IMR-90 (cell line): ENCODE measurements at regions not wholly inside any gene's neighbourhood (a gene's known extent, or its start where the extent isn't known, plus 50 kb on each side); places are given as distances from the start of the nearest gene placed in this dataset.

Source experiments
- ATAC-seq: fragments of 200-7000 bp; cut with Tn5 transposase; 2 replicates; pipeline ENCODE4 v1.9.1; 2020; ENCODE audit warnings: low read depth, mild to moderate bottlenecking, moderate library complexity
- BruUV-seq: library from RNA; stranded (reverse); fragments of 400-500 nt; replicated peaks from 2 replicates; lab custom pipeline; 2021; lab: Mats Ljungman, UMichigan
- CTCF ChIA-PET: fragments of 300-600 bp; formaldehyde crosslinking; extraction: SDS; loops from one replicate; lab custom pipeline; 2021; ENCODE audit warnings: antibody characterized with exemption; lab: Yijun Ruan, JAX
- POLR2A ChIA-PET: fragments of 300-600 bp; sonication (Branson Sonifier 250); formaldehyde crosslinking; loops from one replicate; lab custom pipeline; 2022; ENCODE audit warnings: antibody characterized with exemption; ENCODE audit not compliant: unreplicated experiment; lab: Charles Lee
- DNase-seq: peaks from one replicate; pipeline ENCODE4 v3.0.0; 2013
- H2AFZ ChIP-seq: replicated peaks from 2 replicates; pipeline ENCODE3; 2013; ENCODE audit warnings: low read length, mild to moderate bottlenecking; ENCODE audit not compliant: poor library complexity
- H2AK5ac ChIP-seq: 2 replicates; pipeline ENCODE4 v1.6.1; 2013; ENCODE audit warnings: low read depth, low read length, inconsistent platforms
- H2AK9ac ChIP-seq: replicated peaks from 2 replicates; pipeline ENCODE3; 2013; ENCODE audit warnings: mild to moderate bottlenecking, low read depth, low read length, moderate library complexity; ENCODE audit not compliant: poor library complexity
- H2BK120ac ChIP-seq: 2 replicates; pipeline ENCODE4 v1.6.1; 2013; ENCODE audit warnings: low read depth, low read length, inconsistent platforms
- H2BK15ac ChIP-seq: 3 replicates; pipeline ENCODE4 v1.6.1; 2013; ENCODE audit warnings: low read depth, low read length, inconsistent platforms
- H2BK20ac ChIP-seq: 2 replicates; pipeline ENCODE4 v1.6.1; 2013; ENCODE audit warnings: low read depth, mild to moderate bottlenecking, inconsistent platforms, low read length, moderate library complexity
- H2BK5ac ChIP-seq: 2 replicates; pipeline ENCODE4 v1.6.1; 2013; ENCODE audit warnings: mild to moderate bottlenecking, low read depth, low read length, inconsistent platforms; ENCODE audit not compliant: poor library complexity, severe bottlenecking
- H3K14ac ChIP-seq: replicated peaks from 2 replicates; pipeline ENCODE4 v1.6.1; 2013; ENCODE audit warnings: low read depth, low read length, inconsistent platforms
- H3K18ac ChIP-seq: 2 replicates; pipeline ENCODE4 v1.6.1; 2013; ENCODE audit warnings: low read depth, low read length, control low read depth
- H3K23ac ChIP-seq: 2 replicates; pipeline ENCODE4 v1.6.1; 2013; ENCODE audit warnings: low read depth, low read length, inconsistent platforms
- H3K27ac ChIP-seq: 2 replicates; pipeline ENCODE4 v1.5.1; 2013; ENCODE audit warnings: mild to moderate bottlenecking, control low read depth, low read length; ENCODE audit not compliant: insufficient read depth
- H3K27me3 ChIP-seq: 2 replicates; pipeline ENCODE4 v1.6.1; 2013; ENCODE audit warnings: low read length; ENCODE audit not compliant: control insufficient read depth, insufficient read depth
- H3K36me3 ChIP-seq: 2 replicates; pipeline ENCODE4 v1.6.1; 2013; ENCODE audit warnings: low read length, mixed read lengths; ENCODE audit not compliant: control insufficient read depth, insufficient read depth
- H3K4ac ChIP-seq: 2 replicates; pipeline ENCODE4 v1.6.1; 2013; ENCODE audit warnings: low read depth, low read length, inconsistent platforms
- H3K4me1 ChIP-seq: 2 replicates; pipeline ENCODE4 v1.6.1; 2013; ENCODE audit warnings: low read length, mixed read lengths; ENCODE audit not compliant: control insufficient read depth, insufficient read depth
- H3K4me2 ChIP-seq: 2 replicates; pipeline ENCODE4 v1.6.1; 2013; ENCODE audit warnings: low read depth, mild to moderate bottlenecking, control low read depth, low read length, moderate library complexity
- H3K4me3 ChIP-seq: 2 replicates; pipeline ENCODE4 v1.5.1; 2013; ENCODE audit warnings: low read depth, mild to moderate bottlenecking, control low read depth, low read length, moderate library complexity; ENCODE audit not compliant: insufficient read depth
- H3K56ac ChIP-seq: 2 replicates; pipeline ENCODE4 v1.6.1; 2013; ENCODE audit warnings: low read length, inconsistent platforms; ENCODE audit not compliant: insufficient read depth; ENCODE audit errors: extremely low read depth
- H3K79me1 ChIP-seq, 2 experiments: 2 replicates each; pipeline ENCODE4 v1.6.1; 2013; ENCODE audit warnings: low read length in 2 of 2, inconsistent platforms in 1 of 2, low read depth in 1 of 2
- H3K9ac ChIP-seq: 2 replicates; pipeline ENCODE4 v1.6.1; 2013; ENCODE audit warnings: low read depth, low read length, control low read depth
- H3K9me1 ChIP-seq: 2 replicates; pipeline ENCODE4 v1.6.1; 2013; ENCODE audit warnings: low read length, inconsistent platforms; ENCODE audit not compliant: insufficient read depth
- H3K9me3 ChIP-seq: 2 replicates; pipeline ENCODE4 v1.6.1; 2013; ENCODE audit warnings: low read length; ENCODE audit not compliant: control insufficient read depth, insufficient read depth
- H4K20me1 ChIP-seq: 2 replicates; pipeline ENCODE4 v1.6.1; 2013; ENCODE audit warnings: low read length, inconsistent platforms; ENCODE audit not compliant: insufficient read depth
- H4K5ac ChIP-seq: 2 replicates; pipeline ENCODE4 v1.6.1; 2013; ENCODE audit warnings: mild to moderate bottlenecking, low read depth, low read length, control low read depth
- H4K8ac ChIP-seq, 2 experiments: 2 replicates each; pipeline ENCODE4 v1.6.1; 2013; ENCODE audit warnings: low read depth in 2 of 2, low read length in 2 of 2, control low read depth in 1 of 2, inconsistent platforms in 1 of 2
- H4K91ac ChIP-seq: 2 replicates; pipeline ENCODE4 v1.6.1; 2013; ENCODE audit warnings: low read depth, low read length, inconsistent platforms; ENCODE audit not compliant: insufficient read depth
- BHLHE40 ChIP-seq: fragments of 150-350 bp; IDR thresholded peaks from 2 replicates; pipeline ENCODE4 v1.6.1; 2016; ENCODE audit warnings: mild to moderate bottlenecking, low read depth, low read length
- CTCF ChIP-seq: conservative IDR thresholded peaks from 2 replicates; pipeline ENCODE4 v1.5.1; 2012; ENCODE audit warnings: mild to moderate bottlenecking, low read depth, low read length, improper control_type of control experiment
- ELK1 ChIP-seq: fragments of 150-350 bp; IDR thresholded peaks from 2 replicates; pipeline ENCODE4 v1.6.1; 2016; ENCODE audit warnings: low read depth, mild to moderate bottlenecking, low read length, moderate library complexity, borderline replicate concordance
- WGBS, 2 experiments: methylation state at CpG; one replicate each; pipeline versions ENCODE4 v1.1.5 to v1.1.7; 2013; ENCODE audit warnings: missing lambda C conversion rate in 2 of 2; ENCODE audit not compliant: insufficient read length in 1 of 2; ENCODE audit errors: extremely low coverage in 2 of 2; 5-methylcytosine and 5-hydroxymethylcytosine counted together
- dilution Hi-C: fragments of 300-500 bp; cut with HindIII; formaldehyde crosslinking; loops from one replicate; pipeline ENCODE4 v1.14.3; 2018; ENCODE audit warnings: low sequenced_read_pairs; ENCODE audit not compliant: unreplicated experiment
- in situ Hi-C: fragments of 300-500 bp; cut with MboI; formaldehyde crosslinking; loops from 3 replicates; pipeline ENCODE4 v1.14.3; 2019; ENCODE audit warnings: low sequenced_read_pairs, inconsistent platforms, mixed read lengths
- intact Hi-C: fragments of 100-400 bp; cut with micrococcal nuclease; formaldehyde crosslinking; loops from 2 replicates; pipeline ENCODE4 v1.10.0; 2022

GRCh38 chr14:39948235-39948634 lies 516.0 kb upstream of the FBXO33 start:
- BruUV-seq: no TSS peak
- Histone ChIP-seq H3K14ac (no peak overlapping the region), H2BK20ac (no peak overlapping the region), H4K8ac (no peak overlapping the region), H3K4me1 (no peaks in the 10 kb centered on the region), H3K9me1 (no peaks in the 10 kb centered on the region), H4K91ac (no peak overlapping the region), H3K9ac (no peak overlapping the region), H3K4me3 (no peak overlapping the region), H3K18ac (no peak overlapping the region), H2BK120ac (no peak overlapping the region), H2AFZ (no peak overlapping the region), H3K79me1 (no peaks in the 10 kb centered on the region), H3K27me3 (no peaks in the 10 kb centered on the region), H3K36me3 (no peaks in the 10 kb centered on the region), H3K23ac (no peak overlapping the region), H4K5ac (no peak overlapping the region), H2BK5ac (no peak overlapping the region), H2AK9ac (no peak overlapping the region), H3K4ac (no peak overlapping the region), H2BK15ac (no peak overlapping the region), H3K56ac (no peak overlapping the region), H4K20me1 (no peaks in the 10 kb centered on the region), H3K9me3 (peaks cover 4% of the 10 kb centered on the region), H3K27ac (no peak overlapping the region), H3K4me2 (no peak overlapping the region), H2AK5ac (no peak overlapping the region)
- no peak for DNase-seq
- no CpG with 5 or more reads among the region's 2 CpGs for WGBS, 2 experiments
- CTCF ChIA-PET: no interaction called here
- in situ Hi-C loops (no loop called here), dilution Hi-C loops (no loop called here), intact Hi-C loops (no loop called here)
- POLR2A ChIA-PET: no interaction called here
- no peak for ATAC-seq
- TF ChIP-seq BHLHE40: no peak
- TF ChIP-seq CTCF: no peak
- no peak for TF ChIP-seq ELK1
